Chondrocyte (in vitro differentiated cells): ENCODE measurements at regions not wholly inside any gene's neighbourhood (a gene's known extent, or its start where the extent isn't known, plus 50 kb on each side); places are given as distances from the start of the nearest gene placed in this dataset.

Experiments used
- DNase-seq: peaks from one replicate; pipeline ENCODE4 v3.0.0; 2021; ENCODE audit warnings: mixed read lengths, low spot score
- H3K27ac Mint-ChIP-seq: one replicate; pipeline ENCODE4 v1.8.0; 2021; ENCODE audit warnings: mild to moderate bottlenecking, moderate library complexity, mixed read lengths; ENCODE audit not compliant: unreplicated experiment
- H3K27me3 Mint-ChIP-seq: 2 replicates; pipeline ENCODE4 v1.8.0; 2021; ENCODE audit warnings: low read depth, mixed read lengths
- H3K36me3 Mint-ChIP-seq: 2 replicates; pipeline ENCODE4 v1.8.0; 2021; ENCODE audit warnings: low read depth, mixed read lengths
- H3K4me1 Mint-ChIP-seq: 2 replicates; pipeline ENCODE4 v1.8.0; 2021; ENCODE audit warnings: low read depth, mild to moderate bottlenecking, mixed read lengths
- H3K4me3 Mint-ChIP-seq: one replicate; pipeline ENCODE4 v1.8.0; 2021; ENCODE audit warnings: mild to moderate bottlenecking, moderate library complexity, mixed read lengths; ENCODE audit not compliant: unreplicated experiment
- H3K9me3 Mint-ChIP-seq: 2 replicates; pipeline ENCODE4 v1.8.0; 2021; ENCODE audit warnings: low read depth, mixed read lengths
- TF ChIP-seq, protein P1 (sequence below): fragments of 200-600 bp; sonication (generic); IDR thresholded peaks from 2 replicates; pipeline ENCODE4 v1.5.0; 2021; ENCODE audit warnings: antibody characterized with exemption, mild to moderate bottlenecking, moderate library complexity

- Mint-ChIP-seq H3K9me3 (no peaks in the 10 kb centered on the region), H3K36me3 (no peaks in the 10 kb centered on the region), H3K4me1 (peaks cover 49% of the 10 kb centered on the region), H3K27ac (no peak overlapping the region), H3K4me3 (no peak overlapping the region), H3K27me3 (no peaks in the 10 kb centered on the region)
- no peak for DNase-seq
- TF ChIP-seq, protein P1, sequence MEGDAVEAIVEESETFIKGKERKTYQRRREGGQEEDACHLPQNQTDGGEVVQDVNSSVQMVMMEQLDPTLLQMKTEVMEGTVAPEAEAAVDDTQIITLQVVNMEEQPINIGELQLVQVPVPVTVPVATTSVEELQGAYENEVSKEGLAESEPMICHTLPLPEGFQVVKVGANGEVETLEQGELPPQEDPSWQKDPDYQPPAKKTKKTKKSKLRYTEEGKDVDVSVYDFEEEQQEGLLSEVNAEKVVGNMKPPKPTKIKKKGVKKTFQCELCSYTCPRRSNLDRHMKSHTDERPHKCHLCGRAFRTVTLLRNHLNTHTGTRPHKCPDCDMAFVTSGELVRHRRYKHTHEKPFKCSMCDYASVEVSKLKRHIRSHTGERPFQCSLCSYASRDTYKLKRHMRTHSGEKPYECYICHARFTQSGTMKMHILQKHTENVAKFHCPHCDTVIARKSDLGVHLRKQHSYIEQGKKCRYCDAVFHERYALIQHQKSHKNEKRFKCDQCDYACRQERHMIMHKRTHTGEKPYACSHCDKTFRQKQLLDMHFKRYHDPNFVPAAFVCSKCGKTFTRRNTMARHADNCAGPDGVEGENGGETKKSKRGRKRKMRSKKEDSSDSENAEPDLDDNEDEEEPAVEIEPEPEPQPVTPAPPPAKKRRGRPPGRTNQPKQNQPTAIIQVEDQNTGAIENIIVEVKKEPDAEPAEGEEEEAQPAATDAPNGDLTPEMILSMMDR, result no peak
Observed at GRCh38 chr4:151481813-151482212, 72.8 kb downstream of the FHIP1A start.

GRCh38 chr4:151484396-151485102, 75.6 kb downstream of the FHIP1A start:
- peak overlapping the region; percentile 38 for H3K27ac Mint-ChIP-seq
- H3K9me3 Mint-ChIP-seq, result no peaks in the 10 kb centered on the region
- no peak for DNase-seq
- no peak overlapping the region for H3K4me3 Mint-ChIP-seq
- H3K36me3 Mint-ChIP-seq, result no peaks in the 10 kb centered on the region
- peaks cover 64% of the 10 kb centered on the region for H3K4me1 Mint-ChIP-seq
- H3K27me3 Mint-ChIP-seq, result no peaks in the 10 kb centered on the region
- TF ChIP-seq, protein P1, result no peak

- Mint-ChIP-seq H3K4me3 (no peak overlapping the region), H3K27ac (peak overlapping the region; percentile 87), H3K9me3 (peaks cover 3% of the 10 kb centered on the region), H3K36me3 (no peaks in the 10 kb centered on the region), H3K27me3 (no peaks in the 10 kb centered on the region), H3K4me1 (peaks cover 67% of the 10 kb centered on the region)
- TF ChIP-seq, protein P1, result no peak
- DNase-seq, result no peak
Observed at GRCh38 chr4:151485541-151486131, 76.7 kb downstream of the FHIP1A start.

DNA sequence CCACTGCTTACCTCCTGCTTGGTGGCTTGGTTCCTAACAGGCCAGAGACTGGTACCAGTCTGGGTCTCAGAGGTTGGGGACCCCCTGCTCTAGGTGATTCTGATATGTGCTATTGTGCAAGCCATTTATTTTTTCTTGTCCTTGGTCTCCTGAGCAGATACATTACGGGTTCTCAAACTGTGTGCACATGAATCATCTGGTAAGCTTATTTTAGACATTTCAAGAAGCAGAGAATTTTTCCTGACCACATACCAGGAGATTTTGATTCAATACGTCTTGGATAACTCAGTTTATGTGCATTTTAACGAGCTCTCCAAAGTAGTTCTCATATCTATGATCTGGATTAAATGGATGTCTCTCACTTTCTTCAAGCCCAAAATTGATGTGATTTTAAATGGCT, 77.2 kb downstream of the FHIP1A start:
- Mint-ChIP-seq H3K27me3 (no peaks in the 10 kb centered on the region), H3K9me3 (peaks cover 8% of the 10 kb centered on the region), H3K4me3 (no peak overlapping the region), H3K4me1 (peaks cover 67% of the 10 kb centered on the region), H3K27ac (peak overlapping the region; percentile 87), H3K36me3 (peaks cover 4% of the 10 kb centered on the region)
- no peak for DNase-seq
- TF ChIP-seq, protein P1, result no peak

DNA sequence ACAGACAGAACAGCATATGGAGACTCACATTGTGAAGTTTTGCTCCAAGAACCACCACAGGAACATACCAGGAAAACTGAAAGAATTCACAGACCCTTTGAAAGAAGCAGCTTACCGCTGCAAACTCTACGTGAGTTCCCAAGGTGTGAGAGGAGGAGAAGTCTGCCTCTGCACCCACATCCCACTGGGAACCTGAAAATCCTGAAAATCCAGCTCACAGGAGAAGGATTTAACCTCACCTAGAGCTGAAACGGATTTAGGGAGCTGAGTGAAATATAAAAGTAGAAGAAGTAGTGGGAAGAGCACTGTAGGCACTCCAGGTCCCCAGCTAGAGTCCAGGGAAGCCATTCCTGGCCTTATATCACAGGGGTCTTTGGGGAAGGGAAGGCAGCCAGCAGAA, 80.0 kb downstream of the FHIP1A start:
- peaks cover 8% of the 10 kb centered on the region for H3K36me3 Mint-ChIP-seq
- H3K4me1 Mint-ChIP-seq, result peaks cover 45% of the 10 kb centered on the region
- DNase-seq, result no peak
- H3K9me3 Mint-ChIP-seq, result peaks cover 22% of the 10 kb centered on the region
- no peak overlapping the region for H3K4me3 Mint-ChIP-seq
- TF ChIP-seq, protein P1, result no peak
- no peaks in the 10 kb centered on the region for H3K27me3 Mint-ChIP-seq
- H3K27ac Mint-ChIP-seq, result no peak overlapping the region
